ENCODE measurements at regions not wholly inside any gene's neighbourhood (a gene's known extent, or its start where the extent isn't known, plus 50 kb on each side); places are given as distances from the start of the nearest gene placed in this dataset.

DNA sequence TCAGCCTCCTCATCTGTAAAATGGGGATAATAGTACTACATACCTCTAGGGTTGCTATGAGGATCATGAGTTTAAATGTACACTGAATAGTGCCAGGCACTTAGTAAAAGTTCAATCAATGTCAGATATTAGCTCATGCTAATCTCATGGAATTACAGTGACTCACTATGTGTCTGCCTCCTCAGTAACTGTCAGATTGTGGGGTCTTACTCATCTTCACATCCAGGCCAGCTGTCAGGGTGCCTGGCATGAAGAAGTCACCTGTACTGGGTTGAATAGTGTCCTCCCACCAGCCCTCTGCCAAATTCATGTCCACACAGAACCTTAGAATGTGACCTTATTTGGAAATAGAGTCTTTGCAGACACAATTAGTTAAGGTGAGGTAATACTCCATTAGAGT is 54.3 kb upstream of the STIM2 start:
- no peaks in the 10 kb centered on the region for H3F3A ChIP-seq (ENCODE audit: low read depth)
- H4K20me1 ChIP-seq (ENCODE audit: insufficient read depth, low read length, poor library complexity, severe bottlenecking): no peaks in the 10 kb centered on the region
- no peak overlapping the region for H3K9ac ChIP-seq (ENCODE audit: low read depth, low read length, poor library complexity, severe bottlenecking)
- H3K27me3 ChIP-seq (ENCODE audit: insufficient read depth, low read length, poor library complexity, severe bottlenecking): peaks cover 22% of the 10 kb centered on the region
- H3K79me2 ChIP-seq (ENCODE audit: insufficient read depth, low read length): no peaks in the 10 kb centered on the region
- H3K36me3 ChIP-seq (ENCODE audit: insufficient read depth, low read length): no peaks in the 10 kb centered on the region
- H3K9me2 ChIP-seq (replicated peaks; ENCODE audit: low read depth, low read length): no peaks in the 10 kb centered on the region
- H3K4me2 ChIP-seq (ENCODE audit: low read depth, low read length, poor library complexity, severe bottlenecking): no peak overlapping the region
- H2AFZ ChIP-seq (ENCODE audit: low read length): no peak overlapping the region
- H3K4me3 ChIP-seq (ENCODE audit: low read length, poor library complexity, severe bottlenecking): no peak overlapping the region
- H3K4me1 ChIP-seq (ENCODE audit: insufficient read depth, low read length, poor library complexity, severe bottlenecking): peaks cover 11% of the 10 kb centered on the region
- TF ChIP-seq EZH2phosphoT487 (IDR thresholded peaks at IDR 0.05; ENCODE audit: borderline replicate concordance): no peak
- TF ChIP-seq, protein P1, sequence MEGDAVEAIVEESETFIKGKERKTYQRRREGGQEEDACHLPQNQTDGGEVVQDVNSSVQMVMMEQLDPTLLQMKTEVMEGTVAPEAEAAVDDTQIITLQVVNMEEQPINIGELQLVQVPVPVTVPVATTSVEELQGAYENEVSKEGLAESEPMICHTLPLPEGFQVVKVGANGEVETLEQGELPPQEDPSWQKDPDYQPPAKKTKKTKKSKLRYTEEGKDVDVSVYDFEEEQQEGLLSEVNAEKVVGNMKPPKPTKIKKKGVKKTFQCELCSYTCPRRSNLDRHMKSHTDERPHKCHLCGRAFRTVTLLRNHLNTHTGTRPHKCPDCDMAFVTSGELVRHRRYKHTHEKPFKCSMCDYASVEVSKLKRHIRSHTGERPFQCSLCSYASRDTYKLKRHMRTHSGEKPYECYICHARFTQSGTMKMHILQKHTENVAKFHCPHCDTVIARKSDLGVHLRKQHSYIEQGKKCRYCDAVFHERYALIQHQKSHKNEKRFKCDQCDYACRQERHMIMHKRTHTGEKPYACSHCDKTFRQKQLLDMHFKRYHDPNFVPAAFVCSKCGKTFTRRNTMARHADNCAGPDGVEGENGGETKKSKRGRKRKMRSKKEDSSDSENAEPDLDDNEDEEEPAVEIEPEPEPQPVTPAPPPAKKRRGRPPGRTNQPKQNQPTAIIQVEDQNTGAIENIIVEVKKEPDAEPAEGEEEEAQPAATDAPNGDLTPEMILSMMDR (conservative IDR thresholded peaks at IDR 0.05; ENCODE audit: low read length): no peak
- no peaks in the 10 kb centered on the region for H3K9me3 ChIP-seq (ENCODE audit: insufficient read depth, low read depth, low read length)

DNA sequence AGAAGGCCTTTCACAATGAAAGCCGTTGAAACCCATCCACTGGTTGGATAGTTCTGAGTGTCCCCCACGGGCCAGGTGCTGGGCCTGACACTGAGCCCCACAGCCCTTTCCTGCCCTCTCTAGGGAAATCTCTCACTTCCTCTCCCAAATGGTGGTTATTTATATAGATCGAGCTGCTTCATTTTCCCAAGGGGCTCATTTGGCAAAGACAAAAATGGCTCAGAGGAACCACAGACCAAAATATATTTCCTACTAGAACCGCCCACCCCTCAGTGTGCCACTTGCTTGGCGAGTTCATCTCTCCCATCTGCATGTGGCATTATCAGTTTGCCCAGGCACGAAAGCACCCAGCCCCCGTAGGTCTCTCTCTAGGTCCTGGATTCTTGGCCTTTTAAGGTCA is 53.3 kb upstream of the STIM2 start:
- peaks cover 22% of the 10 kb centered on the region for H3K27me3 ChIP-seq (ENCODE audit: insufficient read depth, low read length, poor library complexity, severe bottlenecking)
- H3K9ac ChIP-seq (ENCODE audit: low read depth, low read length, poor library complexity, severe bottlenecking): no peak overlapping the region
- TF ChIP-seq EZH2phosphoT487 (IDR thresholded peaks at IDR 0.05; ENCODE audit: borderline replicate concordance): no peak
- TF ChIP-seq, protein P1 (conservative IDR thresholded peaks at IDR 0.05; ENCODE audit: low read length): no peak
- no peaks in the 10 kb centered on the region for H3K36me3 ChIP-seq (ENCODE audit: insufficient read depth, low read length)
- H3K4me3 ChIP-seq (ENCODE audit: low read length, poor library complexity, severe bottlenecking): no peak overlapping the region
- no peaks in the 10 kb centered on the region for H3K9me3 ChIP-seq (ENCODE audit: insufficient read depth, low read depth, low read length)
- no peaks in the 10 kb centered on the region for H3F3A ChIP-seq (ENCODE audit: low read depth)
- H4K20me1 ChIP-seq (ENCODE audit: insufficient read depth, low read length, poor library complexity, severe bottlenecking): no peaks in the 10 kb centered on the region
- peak overlapping the region; percentile 31 for H3K4me2 ChIP-seq (ENCODE audit: low read depth, low read length, poor library complexity, severe bottlenecking)
- H2AFZ ChIP-seq (ENCODE audit: low read length): no peak overlapping the region
- H3K9me2 ChIP-seq (replicated peaks; ENCODE audit: low read depth, low read length): no peaks in the 10 kb centered on the region
- H3K4me1 ChIP-seq (ENCODE audit: insufficient read depth, low read length, poor library complexity, severe bottlenecking): peaks cover 19% of the 10 kb centered on the region
- no peaks in the 10 kb centered on the region for H3K79me2 ChIP-seq (ENCODE audit: insufficient read depth, low read length)

DNA sequence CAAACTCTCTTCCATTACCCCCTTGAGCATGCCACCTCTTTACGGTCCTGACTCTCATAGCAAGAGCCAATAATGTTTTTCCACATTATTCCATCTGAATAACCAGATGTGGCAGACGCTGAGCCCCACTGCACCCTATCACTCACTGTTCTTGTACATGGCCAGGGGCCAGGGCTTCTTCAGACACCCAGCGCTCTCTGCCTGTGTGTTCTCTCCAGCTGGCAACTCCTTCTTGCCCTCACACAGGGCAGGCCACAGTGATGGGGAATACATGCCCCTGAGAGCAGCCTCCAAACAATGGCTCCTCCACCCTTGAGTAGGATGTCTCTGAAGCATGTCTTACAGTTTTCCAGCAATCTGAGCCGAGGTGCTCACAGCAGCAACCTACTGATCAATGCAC is 50.8 kb upstream of the STIM2 start:
- Histone ChIP-seq H4K20me1 (ENCODE audit: insufficient read depth, low read length, poor library complexity, severe bottlenecking) (no peaks in the 10 kb centered on the region), H3K4me2 (ENCODE audit: low read depth, low read length, poor library complexity, severe bottlenecking) (no peak overlapping the region), H3K4me3 (ENCODE audit: low read length, poor library complexity, severe bottlenecking) (no peak overlapping the region), H3K27me3 (ENCODE audit: insufficient read depth, low read length, poor library complexity, severe bottlenecking) (peaks cover 22% of the 10 kb centered on the region), H3F3A (ENCODE audit: low read depth) (no peaks in the 10 kb centered on the region), H3K36me3 (ENCODE audit: insufficient read depth, low read length) (no peaks in the 10 kb centered on the region), H3K79me2 (ENCODE audit: insufficient read depth, low read length) (no peaks in the 10 kb centered on the region), H3K9ac (ENCODE audit: low read depth, low read length, poor library complexity, severe bottlenecking) (no peak overlapping the region), H2AFZ (ENCODE audit: low read length) (no peak overlapping the region), H3K9me2 (replicated peaks; ENCODE audit: low read depth, low read length) (no peaks in the 10 kb centered on the region), H3K4me1 (ENCODE audit: insufficient read depth, low read length, poor library complexity, severe bottlenecking) (peaks cover 19% of the 10 kb centered on the region), H3K9me3 (ENCODE audit: insufficient read depth, low read depth, low read length) (no peaks in the 10 kb centered on the region)
- no peak for TF ChIP-seq EZH2phosphoT487 (IDR thresholded peaks at IDR 0.05; ENCODE audit: borderline replicate concordance)
- TF ChIP-seq, protein P1 (conservative IDR thresholded peaks at IDR 0.05; ENCODE audit: low read length): no peak
